HL-60 (cell line): ENCODE measurements at regions not wholly inside any gene's neighbourhood (a gene's known extent, or its start where the extent isn't known, plus 50 kb on each side); places are given as distances from the start of the nearest gene placed in this dataset.

ENCODE experiments used
- DNase-seq, 2 experiments: peaks; one replicate each; pipeline ENCODE4 v3.0.0-alpha.2; 2010 to 2020; ENCODE audit warnings: low read depth in 1 of 2, low spot score in 1 of 2
- H3K27ac ChIP-seq: fragments of 250-450 bp; sonication (Bioruptor Pico); replicated peaks from 2 replicates; pipeline ENCODE4 v1.5.1; 2020; ENCODE audit warnings: mild to moderate bottlenecking, moderate library complexity
- H3K27me3 ChIP-seq: fragments of 250-450 bp; sonication (Bioruptor Pico); 2 replicates; pipeline ENCODE4 v1.5.1; 2021; ENCODE audit warnings: mild to moderate bottlenecking, moderate library complexity; ENCODE audit not compliant: insufficient read depth, poor library complexity, severe bottlenecking
- H3K4me3 ChIP-seq: replicated peaks from 2 replicates; pipeline ENCODE4 v1.5.1; 2011; ENCODE audit warnings: mild to moderate bottlenecking, control low read depth, low read length; ENCODE audit not compliant: insufficient read depth
- CTCF ChIP-seq: IDR thresholded peaks from one replicate; pipeline ENCODE4 v1.5.1; 2011; ENCODE audit warnings: low read length, control low read depth, inconsistent platforms; ENCODE audit not compliant: insufficient read depth
- GABPA ChIP-seq: IDR thresholded peaks from 2 replicates; pipeline ENCODE4 v1.6.1; 2012; ENCODE audit warnings: low read depth
- POLR2AphosphoS5 ChIP-seq: IDR thresholded peaks from 2 replicates; pipeline ENCODE4 v1.6.1; 2012; ENCODE audit warnings: low read depth
- SPI1 ChIP-seq: IDR thresholded peaks from 2 replicates; pipeline ENCODE4 v1.6.1; 2012; ENCODE audit warnings: low read depth, mild to moderate bottlenecking, borderline replicate concordance
- TF ChIP-seq, protein P1 (sequence below): IDR thresholded peaks from 2 replicates; pipeline ENCODE4 v1.6.1; 2012; ENCODE audit warnings: low read depth; ENCODE audit not compliant: insufficient replicate concordance

DNA sequence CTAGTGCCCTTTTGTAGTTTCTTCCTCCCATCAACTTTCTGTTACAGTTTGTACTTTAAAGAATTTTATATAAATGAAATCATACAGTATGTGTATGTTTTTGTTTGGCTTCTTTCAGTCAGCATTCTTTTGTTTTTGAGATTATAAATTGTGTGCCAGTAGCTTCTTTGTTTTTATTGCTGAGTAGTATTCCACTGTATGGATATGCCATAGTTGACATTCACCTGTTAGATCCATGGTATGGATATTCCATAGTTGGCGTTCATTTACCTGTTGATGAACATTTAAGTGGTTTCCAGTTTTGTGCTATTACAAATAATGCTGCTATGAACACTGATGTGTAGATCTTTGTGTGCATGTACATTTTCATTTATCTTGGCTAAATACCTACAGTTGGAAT lies 70.8 kb upstream of the SYPL1 start:
- H3K27me3 ChIP-seq = no peaks in the 10 kb centered on the region
- no peak for TF ChIP-seq GABPA
- no peak for TF ChIP-seq CTCF
- TF ChIP-seq POLR2AphosphoS5 = no peak
- no peak for TF ChIP-seq SPI1
- TF ChIP-seq, protein P1, sequence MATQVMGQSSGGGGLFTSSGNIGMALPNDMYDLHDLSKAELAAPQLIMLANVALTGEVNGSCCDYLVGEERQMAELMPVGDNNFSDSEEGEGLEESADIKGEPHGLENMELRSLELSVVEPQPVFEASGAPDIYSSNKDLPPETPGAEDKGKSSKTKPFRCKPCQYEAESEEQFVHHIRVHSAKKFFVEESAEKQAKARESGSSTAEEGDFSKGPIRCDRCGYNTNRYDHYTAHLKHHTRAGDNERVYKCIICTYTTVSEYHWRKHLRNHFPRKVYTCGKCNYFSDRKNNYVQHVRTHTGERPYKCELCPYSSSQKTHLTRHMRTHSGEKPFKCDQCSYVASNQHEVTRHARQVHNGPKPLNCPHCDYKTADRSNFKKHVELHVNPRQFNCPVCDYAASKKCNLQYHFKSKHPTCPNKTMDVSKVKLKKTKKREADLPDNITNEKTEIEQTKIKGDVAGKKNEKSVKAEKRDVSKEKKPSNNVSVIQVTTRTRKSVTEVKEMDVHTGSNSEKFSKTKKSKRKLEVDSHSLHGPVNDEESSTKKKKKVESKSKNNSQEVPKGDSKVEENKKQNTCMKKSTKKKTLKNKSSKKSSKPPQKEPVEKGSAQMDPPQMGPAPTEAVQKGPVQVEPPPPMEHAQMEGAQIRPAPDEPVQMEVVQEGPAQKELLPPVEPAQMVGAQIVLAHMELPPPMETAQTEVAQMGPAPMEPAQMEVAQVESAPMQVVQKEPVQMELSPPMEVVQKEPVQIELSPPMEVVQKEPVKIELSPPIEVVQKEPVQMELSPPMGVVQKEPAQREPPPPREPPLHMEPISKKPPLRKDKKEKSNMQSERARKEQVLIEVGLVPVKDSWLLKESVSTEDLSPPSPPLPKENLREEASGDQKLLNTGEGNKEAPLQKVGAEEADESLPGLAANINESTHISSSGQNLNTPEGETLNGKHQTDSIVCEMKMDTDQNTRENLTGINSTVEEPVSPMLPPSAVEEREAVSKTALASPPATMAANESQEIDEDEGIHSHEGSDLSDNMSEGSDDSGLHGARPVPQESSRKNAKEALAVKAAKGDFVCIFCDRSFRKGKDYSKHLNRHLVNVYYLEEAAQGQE = no peak
- DNase-seq = no peak
- H3K27ac ChIP-seq = no peak overlapping the region
- no peak overlapping the region for H3K4me3 ChIP-seq

- no peak for TF ChIP-seq SPI1
- no peak for TF ChIP-seq GABPA
- TF ChIP-seq, protein P1 = no peak
- no peak for TF ChIP-seq POLR2AphosphoS5
- TF ChIP-seq CTCF = no peak
These were observed 69.7 kb upstream of the SYPL1 start for GRCh38 chr7:106181658-106182265.

GRCh38 chr7:106180721-106181120 lies 68.6 kb upstream of the SYPL1 start:
- Histone ChIP-seq H3K27ac (no peak overlapping the region), H3K27me3 (peaks cover 3% of the 10 kb centered on the region), H3K4me3 (no peak overlapping the region)
- no peak for DNase-seq
- no peak for TF ChIP-seq GABPA
- TF ChIP-seq, protein P1 = no peak
- no peak for TF ChIP-seq POLR2AphosphoS5
- TF ChIP-seq CTCF = no peak
- TF ChIP-seq SPI1 = no peak

More at GRCh38 chr7:106181658-106182265, 69.7 kb upstream of the SYPL1 start:
- Histone ChIP-seq H3K27me3 (no peaks in the 10 kb centered on the region), H3K27ac (no peak overlapping the region), H3K4me3 (no peak overlapping the region)
- no peak for DNase-seq
